ENCODE measurements at regions not wholly inside any gene's neighbourhood (a gene's known extent, or its start where the extent isn't known, plus 50 kb on each side); places are given as distances from the start of the nearest gene placed in this dataset.
"Not testable (repeated sequence)": the region's sequence is repeated elsewhere in the genome, so short reads cannot be mapped to it uniquely, and the experiment has no call there.

DNA sequence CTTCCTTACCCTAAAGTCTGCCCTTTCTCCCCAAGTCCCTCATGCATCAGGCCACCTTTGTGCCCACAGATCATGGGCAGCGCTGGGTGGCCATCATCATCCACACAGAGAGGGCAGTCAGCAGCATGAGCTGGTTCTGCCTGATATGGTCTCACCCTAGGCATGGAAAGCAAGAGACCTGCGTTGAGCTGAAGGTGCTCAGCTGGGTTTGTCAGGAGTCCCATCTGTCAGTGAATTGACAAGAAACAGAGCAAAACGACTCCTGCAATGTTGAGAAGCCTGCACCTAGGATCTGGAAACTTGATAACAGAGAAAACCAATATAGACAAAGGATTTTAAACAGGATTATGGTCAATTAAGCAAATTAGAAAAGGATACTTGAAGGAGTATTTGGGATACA, 242.7 kb upstream of the PRSS1 start:
- H3K4me2 ChIP-seq (ENCODE audit: low read depth, low read length), result no peak overlapping the region
- no peak overlapping the region for H3K4me3 ChIP-seq (replicated peaks in 1 of 3; ENCODE audit: insufficient read depth in 1 of 3, low read depth in 2 of 3, low read length in 3 of 3)
- no peak for ATAC-seq
- H3K27ac ChIP-seq (ENCODE audit: extremely low read length, insufficient read depth, low read length), result no peak overlapping the region
- peaks cover 0 to 3% of the 10 kb centered on the region in 2 experiments; a peak in 2 of 5 replicates for H3K27me3 ChIP-seq (ENCODE audit: control insufficient read depth in 1 of 2, insufficient read depth in 2 of 2, low read length in 2 of 2)
- intact Hi-C loops (cut with micrococcal nuclease; ENCODE audit: unreplicated experiment) (no loop called here), in situ Hi-C loops (cut with HindIII; ENCODE audit: extremely low pct_ligation_motif_present, low pct_unique_long_range_greater_than_20kb) (no loop called here)
- H3K4me1 ChIP-seq (ENCODE audit: insufficient read depth, low read length), result no peaks in the 10 kb centered on the region
- H2AFZ ChIP-seq (ENCODE audit: low read length), result no peak overlapping the region
- no TSS peak for BruUV-seq (replicated peaks)
- TF ChIP-seq, protein P1, sequence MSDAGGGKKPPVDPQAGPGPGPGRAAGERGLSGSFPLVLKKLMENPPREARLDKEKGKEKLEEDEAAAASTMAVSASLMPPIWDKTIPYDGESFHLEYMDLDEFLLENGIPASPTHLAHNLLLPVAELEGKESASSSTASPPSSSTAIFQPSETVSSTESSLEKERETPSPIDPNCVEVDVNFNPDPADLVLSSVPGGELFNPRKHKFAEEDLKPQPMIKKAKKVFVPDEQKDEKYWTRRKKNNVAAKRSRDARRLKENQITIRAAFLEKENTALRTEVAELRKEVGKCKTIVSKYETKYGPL (CRISPR knock-in tag; IDR thresholded peaks at IDR 0.05), result no peak
- no peak for TF ChIP-seq ZNF282 (IDR thresholded peaks at IDR 0.05; ENCODE audit: partially characterized antibody)
- TF ChIP-seq ZNF138 (CRISPR knock-in tag; IDR thresholded peaks at IDR 0.05; ENCODE audit: low read depth), result no peak
- TF ChIP-seq ZNF430 (CRISPR knock-in tag; IDR thresholded peaks at IDR 0.05), result no peak
- TF ChIP-seq ZNF510 (CRISPR knock-in tag; IDR thresholded peaks at IDR 0.05; ENCODE audit: low read depth), result no peak
- no peak for TF ChIP-seq FIP1L1 (IDR thresholded peaks at IDR 0.05; ENCODE audit: borderline replicate concordance, insufficient read depth, low read depth, low read length)
- no peak for TF ChIP-seq PHF21A (CRISPR knock-in tag; IDR thresholded peaks at IDR 0.05)
- TF ChIP-seq BHLHE40 (IDR thresholded peaks at IDR 0.05; ENCODE audit: low read length), result no peak
- no peak for TF ChIP-seq GPN1 (CRISPR knock-in tag; IDR thresholded peaks at IDR 0.05; ENCODE audit: borderline replicate concordance)
- TF ChIP-seq ZNF678 (CRISPR knock-in tag; IDR thresholded peaks at IDR 0.05), result no peak
- TF ChIP-seq ZNF44 (CRISPR knock-in tag; IDR thresholded peaks at IDR 0.05), result no peak
- no peak for TF ChIP-seq SAP130 (CRISPR knock-in tag; IDR thresholded peaks at IDR 0.05; ENCODE audit: low read depth)
- TF ChIP-seq, protein P2, sequence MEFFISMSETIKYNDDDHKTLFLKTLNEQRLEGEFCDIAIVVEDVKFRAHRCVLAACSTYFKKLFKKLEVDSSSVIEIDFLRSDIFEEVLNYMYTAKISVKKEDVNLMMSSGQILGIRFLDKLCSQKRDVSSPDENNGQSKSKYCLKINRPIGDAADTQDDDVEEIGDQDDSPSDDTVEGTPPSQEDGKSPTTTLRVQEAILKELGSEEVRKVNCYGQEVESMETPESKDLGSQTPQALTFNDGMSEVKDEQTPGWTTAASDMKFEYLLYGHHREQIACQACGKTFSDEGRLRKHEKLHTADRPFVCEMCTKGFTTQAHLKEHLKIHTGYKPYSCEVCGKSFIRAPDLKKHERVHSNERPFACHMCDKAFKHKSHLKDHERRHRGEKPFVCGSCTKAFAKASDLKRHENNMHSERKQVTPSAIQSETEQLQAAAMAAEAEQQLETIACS (CRISPR knock-in tag; IDR thresholded peaks at IDR 0.05), result no peak
- TF ChIP-seq ZNF350 (CRISPR knock-in tag; IDR thresholded peaks at IDR 0.05; ENCODE audit: borderline replicate concordance, low read depth), result no peak
- TF ChIP-seq KLF6 (CRISPR knock-in tag; IDR thresholded peaks at IDR 0.05), result no peak
- no peak for TF ChIP-seq TEAD2 (CRISPR knock-in tag; IDR thresholded peaks at IDR 0.05)
- TF ChIP-seq ZNF264 (CRISPR knock-in tag; IDR thresholded peaks at IDR 0.05), result no peak
- TF ChIP-seq, protein P3, sequence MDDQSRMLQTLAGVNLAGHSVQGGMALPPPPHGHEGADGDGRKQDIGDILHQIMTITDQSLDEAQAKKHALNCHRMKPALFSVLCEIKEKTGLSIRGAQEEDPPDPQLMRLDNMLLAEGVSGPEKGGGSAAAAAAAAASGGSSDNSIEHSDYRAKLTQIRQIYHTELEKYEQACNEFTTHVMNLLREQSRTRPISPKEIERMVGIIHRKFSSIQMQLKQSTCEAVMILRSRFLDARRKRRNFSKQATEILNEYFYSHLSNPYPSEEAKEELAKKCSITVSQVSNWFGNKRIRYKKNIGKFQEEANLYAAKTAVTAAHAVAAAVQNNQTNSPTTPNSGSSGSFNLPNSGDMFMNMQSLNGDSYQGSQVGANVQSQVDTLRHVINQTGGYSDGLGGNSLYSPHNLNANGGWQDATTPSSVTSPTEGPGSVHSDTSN (CRISPR knock-in tag; IDR thresholded peaks at IDR 0.05; ENCODE audit: borderline replicate concordance), result no peak
- H3K9ac ChIP-seq (ENCODE audit: insufficient read depth, low read depth, low read length), result no peak overlapping the region
- no peaks in the 10 kb centered on the region for H3K36me3 ChIP-seq (replicated peaks in 1 of 2; ENCODE audit: control insufficient read depth in 1 of 2, insufficient read depth in 2 of 2, low read length in 2 of 2)
- no peak for FAIRE-seq
- 3% methylated on average over 3 of the region's 3 CpGs for WGBS (ENCODE audit: low lambda C conversion rate)
- ChIA-PET CTCF (ENCODE audit: low intra/inter-chr PET ratio, low total read pairs) (no interaction called here), POLR2A (no interaction called here)
- H3K79me2 ChIP-seq (ENCODE audit: insufficient read depth, low read length), result no peaks in the 10 kb centered on the region
- H3K9me3 ChIP-seq (ENCODE audit: low read length), result no peaks in the 10 kb centered on the region
- DNase-seq (ENCODE audit: low spot score), result no peak
- H4K20me1 ChIP-seq (ENCODE audit: insufficient read depth, low read length), result no peaks in the 10 kb centered on the region

DNA sequence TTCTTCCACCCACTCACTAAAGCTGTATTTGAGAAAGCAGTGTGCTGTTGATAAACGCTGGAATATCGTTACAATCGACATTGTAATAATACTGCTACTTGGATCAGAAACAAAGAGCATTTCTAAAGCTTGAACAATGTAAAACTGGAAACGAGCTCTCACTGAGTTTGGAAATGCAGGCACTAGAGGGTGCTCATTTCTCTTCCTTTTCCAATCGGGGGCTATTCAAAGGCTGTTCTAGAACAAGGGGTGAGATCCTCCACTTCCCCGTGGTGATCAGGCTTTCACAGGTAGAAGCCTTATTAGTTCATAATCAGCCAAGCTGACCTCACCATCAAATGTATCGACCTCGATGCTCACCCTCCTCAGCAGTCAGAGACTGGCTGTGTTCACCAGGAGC, 245.3 kb upstream of the PRSS1 start:
- ATAC-seq; in situ Hi-C loops (cut with HindIII; ENCODE audit: extremely low pct_ligation_motif_present, low pct_unique_long_range_greater_than_20kb); H2AFZ ChIP-seq (ENCODE audit: low read length); FAIRE-seq; H3K27ac ChIP-seq (ENCODE audit: extremely low read length, insufficient read depth, low read length); H3K9me3 ChIP-seq (ENCODE audit: low read length); H3K9ac ChIP-seq (ENCODE audit: insufficient read depth, low read depth, low read length); BruUV-seq (replicated peaks); H3K27me3 ChIP-seq (ENCODE audit: control insufficient read depth in 1 of 2, insufficient read depth in 2 of 2, low read length in 2 of 2); H3K4me1 ChIP-seq (ENCODE audit: insufficient read depth, low read length); intact Hi-C loops (cut with micrococcal nuclease; ENCODE audit: unreplicated experiment); H3K4me3 ChIP-seq (replicated peaks in 1 of 3; ENCODE audit: insufficient read depth in 1 of 3, low read depth in 2 of 3, low read length in 3 of 3); H3K36me3 ChIP-seq (replicated peaks in 1 of 2; ENCODE audit: control insufficient read depth in 1 of 2, insufficient read depth in 2 of 2, low read length in 2 of 2); POLR2A ChIA-PET; CTCF ChIA-PET (ENCODE audit: low intra/inter-chr PET ratio, low total read pairs); H3K79me2 ChIP-seq (ENCODE audit: insufficient read depth, low read length); H3K4me2 ChIP-seq (ENCODE audit: low read depth, low read length); H4K20me1 ChIP-seq (ENCODE audit: insufficient read depth, low read length); DNase-seq (ENCODE audit: low spot score): not testable (repeated sequence)
- WGBS (ENCODE audit: low lambda C conversion rate), result 0% methylated on average over 7 of the region's 8 CpGs
